ENCODE measurements at regions not wholly inside any gene's neighbourhood (a gene's known extent, or its start where the extent isn't known, plus 50 kb on each side); places are given as distances from the start of the nearest gene placed in this dataset.

DNA sequence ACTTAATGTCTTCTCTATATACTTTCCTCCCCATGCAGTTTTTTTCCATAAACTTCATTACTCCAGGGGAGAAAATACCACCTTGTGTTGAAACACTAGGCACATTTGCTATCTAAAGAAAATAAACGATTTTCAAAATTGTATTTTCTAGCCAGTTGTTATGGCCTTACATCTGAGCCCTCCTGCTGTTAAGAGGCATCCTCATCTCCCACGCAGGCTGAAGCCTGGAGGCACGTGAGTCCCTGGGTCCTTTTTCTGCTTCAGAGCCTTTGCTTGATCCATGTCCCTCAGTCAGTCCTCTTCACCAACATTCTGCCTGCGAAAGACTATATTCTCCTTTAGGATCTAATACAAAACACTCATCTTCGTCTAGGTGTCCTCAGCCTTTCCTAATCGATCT lies 479.6 kb upstream of the ZNF717 start:
- 88% methylated on average over 6 of the region's 6 CpGs; no CpG with 5 or more reads in 1 of the 2 experiments for WGBS, 2 experiments (ENCODE audit: extremely low coverage in 1 of 2, insufficient coverage in 1 of 2, insufficient read length in 1 of 2, insufficient replicate concordance in 2 of 2, low coverage in 1 of 2, low lambda C conversion rate in 2 of 2, missing lambda C conversion rate in 1 of 2)
- DNase-seq (ENCODE audit: low read depth in 1 of 2, low spot score in 2 of 2): no peak
- no peak for FAIRE-seq
- no peaks in the 10 kb centered on the region for H3K23me2 ChIP-seq (ENCODE audit: low read depth, low read length)
- H4K91ac ChIP-seq (replicated peaks; ENCODE audit: insufficient read length, low read length): no peak overlapping the region
- no peak overlapping the region for H2BK12ac ChIP-seq (ENCODE audit: low read depth, low read length)
- H3K4me3 ChIP-seq (ENCODE audit: extremely low read depth in 1 of 4, insufficient read depth in 2 of 4, low read depth in 3 of 4, low read length in 4 of 4): no peak overlapping the region
- no peaks in the 10 kb centered on the region for H4K20me1 ChIP-seq (replicated peaks in 1 of 2; ENCODE audit: control insufficient read depth in 1 of 2, insufficient read depth in 2 of 2, low read length in 2 of 2)
- no peak overlapping the region for H3K14ac ChIP-seq (ENCODE audit: insufficient read length)
- H4K5ac ChIP-seq (ENCODE audit: insufficient read length, low read depth, low read length): no peak overlapping the region
- H3K36me3 ChIP-seq (ENCODE audit: control insufficient read depth in 2 of 4, insufficient read depth in 4 of 4, low read length in 3 of 4): no peaks in the 10 kb centered on the region
- no peak overlapping the region for H3K56ac ChIP-seq (replicated peaks; ENCODE audit: insufficient read length, low read depth, low read length)
- H3K4me2 ChIP-seq (ENCODE audit: insufficient read depth in 1 of 2, low read depth in 2 of 2, low read length in 2 of 2): no peak overlapping the region
- ChIA-PET CTCF (ENCODE audit: partially characterized antibody) (interaction anchor here (0.6 kb wide), 1 partner anchor 220 kb away, joined by 3 read pairs; no protein-coding TSS in a partner anchor), POLR2A (ENCODE audit: partially characterized antibody) (no interaction called here)
- no peak overlapping the region for H2AK5ac ChIP-seq (ENCODE audit: low read depth, low read length)
- H4K8ac ChIP-seq (ENCODE audit: extremely low read depth, insufficient read depth, low read length): no peak overlapping the region
- no peak overlapping the region for H2BK5ac ChIP-seq (ENCODE audit: low read depth, low read length)
- H3K18ac ChIP-seq (ENCODE audit: extremely low read depth, low read length): no peak overlapping the region
- H2BK120ac ChIP-seq (replicated peaks; ENCODE audit: low read depth, low read length): no peak overlapping the region
- H2BK20ac ChIP-seq (ENCODE audit: low read length): no peak overlapping the region
- no peak overlapping the region for H3K23ac ChIP-seq (ENCODE audit: insufficient read length)
- no peak for TF ChIP-seq RBBP5 (IDR thresholded peaks at IDR 0.05; ENCODE audit: borderline replicate concordance, low read depth, low read length)
- no peak for TF ChIP-seq POLR2A (IDR thresholded peaks at IDR 0.05; ENCODE audit: control extremely low read depth in 1 of 2, low read depth in 2 of 2, low read length in 2 of 2)
- no peak overlapping the region for H2AFZ ChIP-seq (ENCODE audit: low read length)
- no peak overlapping the region for H3K9ac ChIP-seq (replicated peaks in 1 of 4; ENCODE audit: extremely low read depth in 1 of 4, low read depth in 3 of 4, low read length in 3 of 4)
- H3K79me1 ChIP-seq (ENCODE audit: low read depth, low read length): no peaks in the 10 kb centered on the region
- no peaks in the 10 kb centered on the region for H3K79me2 ChIP-seq (ENCODE audit: control insufficient read depth in 1 of 2, insufficient read depth in 2 of 2, low read length in 2 of 2)
- H3K27ac ChIP-seq (ENCODE audit: low read depth, low read length): no peak overlapping the region
- H2BK15ac ChIP-seq (ENCODE audit: low read length): no peak overlapping the region
- H3K4ac ChIP-seq (replicated peaks; ENCODE audit: insufficient read length, low read depth, low read length): no peak overlapping the region
- H3K9me3 ChIP-seq (ENCODE audit: insufficient read depth in 2 of 2, low read depth in 1 of 2, low read length in 1 of 2): no peaks in the 10 kb centered on the region
- no peaks in the 10 kb centered on the region for H3K27me3 ChIP-seq (replicated peaks in 1 of 4; ENCODE audit: control insufficient read depth in 3 of 4, extremely low read depth in 1 of 4, insufficient read depth in 3 of 4, low read length in 3 of 4)
- no peaks in the 10 kb centered on the region for H3K4me1 ChIP-seq (replicated peaks in 1 of 4; ENCODE audit: control insufficient read depth in 3 of 4, insufficient read depth in 4 of 4, low read length in 3 of 4)

Measured in H1 (cell line).